GM21381 (cell line): ENCODE measurements at regions not wholly inside any gene's neighbourhood (a gene's known extent, or its start where the extent isn't known, plus 50 kb on each side); places are given as distances from the start of the nearest gene placed in this dataset.

Source experiments
- ATAC-seq: cut with Tn5 transposase; IDR thresholded peaks from one replicate; pipeline ENCODE4 v1.9.1; 2021; ENCODE audit warnings: mild to moderate bottlenecking, moderate library complexity; ENCODE audit not compliant: unreplicated experiment

DNA sequence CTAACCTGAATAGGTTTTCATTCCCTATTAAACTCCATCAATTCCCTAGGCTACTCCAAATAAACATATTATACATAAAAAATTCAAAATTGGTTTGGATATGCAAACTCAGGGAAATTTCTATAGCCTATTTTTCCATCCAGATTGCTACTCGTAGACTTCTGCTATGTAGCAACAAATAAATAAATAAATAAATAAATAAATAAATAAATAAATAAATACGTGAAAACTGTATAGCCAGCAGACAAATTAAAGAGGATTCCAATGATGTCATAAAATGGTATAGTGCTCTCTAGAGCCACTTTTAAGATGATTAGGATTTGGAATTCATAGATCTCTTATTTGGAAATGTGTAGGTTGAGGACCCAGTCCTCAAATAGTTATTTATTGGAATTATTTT is 1193.2 kb upstream of the NUDT12 start:
- no peak for ATAC-seq

- no peak for ATAC-seq
Measured at GRCh38 chr5:104754311-104754995, 1191.9 kb upstream of the NUDT12 start.

GRCh38 chr5:104751969-104752368 is 1189.4 kb upstream of the NUDT12 start:
- ATAC-seq, result no peak

- no peak for ATAC-seq
Measured at GRCh38 chr5:104739905-104740304, 1177.3 kb upstream of the NUDT12 start.

- no peak for ATAC-seq
Measured at GRCh38 chr5:104739503-104739902, 1176.9 kb upstream of the NUDT12 start.

DNA sequence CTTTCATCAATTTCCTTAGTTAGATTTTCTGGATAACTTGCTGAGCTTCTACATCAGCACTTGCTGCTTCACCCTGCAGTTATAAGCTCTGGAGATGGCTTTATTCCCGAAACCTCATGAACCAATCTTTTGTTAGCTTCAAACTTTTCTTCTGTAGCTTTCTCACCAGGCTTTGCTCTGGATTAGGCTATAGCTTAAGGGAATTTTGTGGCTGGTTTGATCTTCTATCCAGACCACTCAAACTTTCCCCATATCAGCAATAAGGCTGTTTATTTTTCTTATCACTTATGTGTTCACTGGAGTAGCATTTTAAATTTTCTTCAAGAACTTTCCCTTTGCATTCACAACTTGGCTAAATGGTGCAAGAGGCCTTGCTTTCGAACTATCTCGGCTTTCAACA is 1173.5 kb upstream of the NUDT12 start:
- no peak for ATAC-seq

GRCh38 chr5:104734046-104734445 is 1171.5 kb upstream of the NUDT12 start:
- no peak for ATAC-seq

DNA sequence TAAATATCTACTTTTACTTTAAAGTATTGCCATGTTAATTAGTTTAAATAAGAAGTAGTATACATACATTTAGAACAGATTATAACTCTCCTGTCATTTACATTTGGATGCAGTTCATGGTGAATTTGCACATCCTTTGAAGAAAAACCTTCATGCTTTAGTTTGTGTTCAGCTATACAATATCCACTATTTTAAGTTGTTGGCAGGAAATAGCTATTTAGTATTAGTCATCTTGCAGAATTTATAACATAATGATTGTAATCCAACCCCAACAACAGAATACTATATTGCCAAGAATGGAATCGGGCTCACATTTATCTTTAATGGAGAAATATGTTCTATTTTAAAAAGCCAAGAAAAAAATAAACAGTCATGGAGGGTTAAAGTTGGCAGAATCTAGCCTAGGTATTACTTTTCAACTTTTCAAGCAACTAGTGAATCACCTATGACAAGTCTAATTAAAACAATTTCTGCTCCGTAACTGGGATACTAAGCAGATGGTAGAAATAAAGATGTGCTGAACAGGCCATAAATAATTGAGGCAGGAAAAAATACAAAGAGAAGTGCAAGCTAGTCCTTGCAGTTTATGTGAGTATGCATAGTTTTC is 1170.6 kb upstream of the NUDT12 start:
- ATAC-seq, result no peak

GRCh38 chr5:104731331-104731730 is 1168.7 kb upstream of the NUDT12 start:
- ATAC-seq, result no peak

DNA sequence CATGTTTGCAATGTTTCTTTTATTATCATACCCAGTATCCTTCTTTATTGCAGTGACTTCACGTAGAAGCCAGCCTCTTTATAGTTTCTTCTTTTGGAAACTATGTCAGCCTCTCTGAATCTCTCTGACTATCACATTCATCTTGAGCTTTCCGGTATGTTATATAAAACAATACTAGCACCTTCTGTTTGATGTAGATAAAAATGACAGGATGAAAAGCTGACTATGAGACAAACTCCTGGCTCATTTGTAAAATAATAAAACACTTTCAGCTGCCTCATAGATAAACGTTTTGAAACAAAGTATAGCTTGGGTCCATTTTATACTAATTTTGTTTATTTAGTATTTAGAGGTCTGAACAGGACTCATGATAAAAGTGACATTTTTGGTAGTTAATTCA is 1145.4 kb upstream of the NUDT12 start:
- no peak for ATAC-seq

DNA sequence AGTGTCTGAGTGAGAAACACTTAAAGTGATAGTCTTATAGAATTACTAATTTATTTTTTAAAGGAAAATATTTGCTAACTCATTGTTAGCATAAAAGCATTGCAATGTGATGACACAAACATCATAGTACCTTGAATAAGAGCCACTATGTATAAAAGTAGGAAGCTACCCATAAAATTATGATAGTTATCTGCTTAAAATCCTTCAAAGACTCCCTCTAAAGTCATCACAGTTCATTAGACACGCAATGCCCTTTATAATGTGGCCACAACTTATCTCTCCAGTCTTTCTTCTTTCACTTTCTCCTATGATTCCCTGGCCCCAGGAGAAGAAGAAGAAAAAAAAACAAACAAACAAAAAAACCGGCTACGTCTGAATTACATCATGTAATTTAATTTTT is 1144.0 kb upstream of the NUDT12 start:
- no peak for ATAC-seq

- ATAC-seq, result no peak
Measured at GRCh38 chr5:104702212-104702611, 1139.6 kb upstream of the NUDT12 start.

DNA sequence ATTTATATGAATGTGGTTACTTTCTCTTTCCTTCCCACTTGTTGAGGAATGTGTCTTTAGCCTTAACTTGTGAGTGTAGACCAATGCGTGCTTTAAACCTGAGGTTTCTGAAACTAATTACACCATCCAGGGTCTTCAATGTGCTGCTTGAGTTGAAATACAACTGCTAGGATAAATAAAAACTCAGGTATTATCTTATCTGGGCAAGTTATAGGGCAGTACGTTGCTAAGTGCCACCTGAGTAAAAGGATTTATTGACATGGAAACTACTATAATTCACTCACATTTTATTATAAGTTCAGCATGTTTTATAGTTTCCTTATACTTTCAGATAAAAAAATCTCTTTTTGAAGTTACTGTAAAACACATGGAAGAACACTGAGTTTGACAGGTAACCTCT is 1136.8 kb upstream of the NUDT12 start:
- no peak for ATAC-seq

- no peak for ATAC-seq
Measured at GRCh38 chr5:104661256-104661655, 1098.7 kb upstream of the NUDT12 start.

- ATAC-seq, result no peak
Measured at GRCh38 chr5:104659497-104659896, 1096.9 kb upstream of the NUDT12 start.

- no peak for ATAC-seq
Measured at GRCh38 chr5:104652271-104652861, 1089.8 kb upstream of the NUDT12 start.

DNA sequence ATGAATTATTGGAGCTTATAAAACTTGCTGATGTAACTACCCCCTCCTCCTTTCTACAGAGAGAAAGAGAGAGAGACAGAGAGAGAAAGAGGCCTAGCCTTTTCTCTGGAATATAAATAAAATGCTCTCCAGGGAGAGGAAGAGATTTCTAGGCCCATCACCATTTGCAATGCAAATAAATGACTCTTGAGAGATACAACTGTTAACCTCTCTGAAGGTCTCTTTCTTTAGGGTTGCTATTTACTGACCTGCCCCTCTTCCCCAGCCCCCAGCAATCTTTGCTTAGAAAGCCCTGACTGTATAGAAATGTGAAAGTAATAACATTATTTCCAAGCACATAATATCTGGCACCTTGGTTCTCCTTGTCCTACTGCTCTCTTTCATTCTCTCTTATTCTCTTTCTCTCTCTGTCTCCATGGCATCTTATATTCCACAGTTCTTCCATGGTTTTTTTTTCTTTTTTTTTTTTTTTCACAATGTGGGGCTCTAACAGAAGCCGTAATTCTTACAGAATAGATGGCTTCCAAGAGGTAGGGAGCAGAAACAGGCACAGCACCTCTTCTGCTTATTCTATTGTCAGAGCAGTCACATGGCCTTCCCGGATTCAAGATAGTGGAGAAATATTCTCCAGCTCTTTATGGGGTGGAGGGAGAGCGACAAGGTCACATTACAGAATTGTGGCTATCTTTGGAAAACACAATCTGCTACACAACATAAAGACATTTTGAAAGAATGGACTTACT is 1087.9 kb upstream of the NUDT12 start:
- ATAC-seq, result no peak

GRCh38 chr5:104646416-104646815 is 1083.8 kb upstream of the NUDT12 start:
- ATAC-seq, result no peak

DNA sequence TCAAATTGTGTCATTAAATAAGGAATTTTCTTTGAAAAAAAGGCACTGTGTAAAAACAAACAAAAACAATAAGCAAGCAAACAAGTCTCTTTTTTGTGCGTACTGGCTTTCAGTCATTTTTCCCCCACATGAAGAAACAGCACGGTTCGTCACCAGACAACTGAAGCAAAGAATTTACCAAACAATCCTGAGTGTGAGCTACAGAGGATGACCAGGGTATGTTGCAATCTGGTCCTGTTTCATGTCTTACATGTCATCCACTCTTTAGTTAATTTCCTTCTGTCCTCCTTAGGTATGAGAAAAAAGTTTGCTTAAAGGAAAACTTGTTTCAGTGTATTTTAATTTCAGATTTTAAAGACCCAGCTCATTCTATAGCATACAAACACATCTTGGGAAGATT is 1080.7 kb upstream of the NUDT12 start:
- no peak for ATAC-seq

GRCh38 chr5:104635227-104635626 is 1072.6 kb upstream of the NUDT12 start:
- no peak for ATAC-seq

DNA sequence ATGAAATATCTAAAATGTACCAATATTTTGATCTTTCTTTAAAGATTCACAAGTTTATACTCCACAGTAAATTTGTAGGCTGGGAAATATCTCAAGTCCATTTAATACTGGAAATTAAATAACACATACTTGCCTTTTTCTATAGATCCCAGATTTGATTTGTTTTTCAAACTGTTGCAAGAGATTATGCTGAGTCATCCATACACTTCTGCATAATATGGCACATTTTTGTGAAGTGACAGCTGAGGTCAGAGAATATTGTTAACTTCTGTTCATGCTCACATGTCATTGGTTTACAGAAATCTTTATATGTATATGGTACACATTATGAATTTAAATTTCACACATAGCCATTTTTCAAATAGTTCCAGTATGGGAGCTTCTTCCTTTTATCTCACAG is 1066.3 kb upstream of the NUDT12 start:
- no peak for ATAC-seq

GRCh38 chr5:104626122-104626521 is 1063.5 kb upstream of the NUDT12 start:
- ATAC-seq, result no peak
